MCF 10A (cell line): ENCODE measurements at regions not wholly inside any gene's neighbourhood (a gene's known extent, or its start where the extent isn't known, plus 50 kb on each side); places are given as distances from the start of the nearest gene placed in this dataset.
A peak's percentile ranks its signal among the peaks of the same experiment; 100 is the strongest.

Experiments used
- BruUV-seq: library from RNA; stranded (reverse); fragments of 400-500 nt; replicated peaks from 2 replicates; lab custom pipeline; 2021; lab: Mats Ljungman, UMichigan
- CTCF ChIA-PET: fragments of 300-600 bp; sonication (Branson Sonifier 250); formaldehyde crosslinking; extraction: SDS; loops from one replicate; lab custom pipeline; 2021; ENCODE audit warnings: antibody characterized with exemption, inconsistent platforms; lab: Yijun Ruan, JAX
- POLR2A ChIA-PET: fragments of 300-600, 350-650 bp; sonication (Branson Sonifier 250); formaldehyde crosslinking; extraction: SDS; loops from one replicate; lab custom pipeline; 2020; ENCODE audit warnings: antibody characterized with exemption, inconsistent platforms; lab: Yijun Ruan, JAX
- DNase-seq: peaks from one replicate; pipeline ENCODE4 v3.0.0-alpha.2; 2018; ENCODE audit not compliant: unreplicated experiment
- H3K27ac Mint-ChIP-seq: one replicate; pipeline ENCODE4 v1.8.0; 2022; ENCODE audit warnings: mild to moderate bottlenecking, low read depth, mixed read lengths; ENCODE audit not compliant: unreplicated experiment
- H3K27me3 Mint-ChIP-seq: one replicate; pipeline ENCODE4 v1.8.0; 2022; ENCODE audit warnings: mixed read lengths; ENCODE audit not compliant: insufficient read depth, unreplicated experiment
- H3K36me3 Mint-ChIP-seq: one replicate; pipeline ENCODE4 v1.8.0; 2022; ENCODE audit warnings: mild to moderate bottlenecking, moderate library complexity, mixed read lengths; ENCODE audit not compliant: insufficient read depth, unreplicated experiment
- H3K4me1 Mint-ChIP-seq: one replicate; pipeline ENCODE4 v1.8.0; 2022; ENCODE audit warnings: mixed read lengths; ENCODE audit not compliant: insufficient read depth, unreplicated experiment
- H3K4me3 Mint-ChIP-seq: one replicate; pipeline ENCODE4 v1.8.0; 2022; ENCODE audit warnings: mild to moderate bottlenecking, moderate library complexity, mixed read lengths; ENCODE audit not compliant: unreplicated experiment
- H3K9me3 Mint-ChIP-seq: one replicate; pipeline ENCODE4 v1.8.0; 2022; ENCODE audit warnings: mixed read lengths; ENCODE audit not compliant: unreplicated experiment
- intact Hi-C: fragments of 100-400 bp; cut with micrococcal nuclease; formaldehyde crosslinking; loops from 2 replicates; pipeline ENCODE4 v1.14.1; 2022
- TF ChIP-seq, protein P1 (sequence below): fragments of 200-600 bp; IDR thresholded peaks from one replicate; pipeline ENCODE4 v1.8.0; 2022; ENCODE audit warnings: antibody characterized with exemption, mild to moderate bottlenecking; ENCODE audit not compliant: unreplicated experiment

DNA sequence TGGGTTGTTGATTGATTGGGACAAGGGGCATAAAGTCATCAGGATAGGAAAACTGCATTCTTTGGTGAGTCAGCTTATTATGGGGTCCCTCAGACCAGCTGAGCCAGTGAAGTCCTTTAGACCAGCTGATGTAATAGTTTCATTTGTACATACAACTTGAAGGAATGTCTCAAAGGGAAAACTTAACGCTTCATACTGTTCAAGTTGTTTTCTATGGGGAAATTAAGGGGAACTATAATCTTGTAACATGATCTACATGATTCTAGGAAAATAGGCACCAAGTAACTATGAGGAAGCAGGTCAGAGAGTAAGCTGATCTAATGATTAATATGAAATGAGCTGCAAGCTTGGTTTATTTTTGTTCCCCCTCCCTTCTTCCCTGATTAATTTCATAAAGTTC is 175.1 kb upstream of the GRID2 start:
- TF ChIP-seq, protein P1, sequence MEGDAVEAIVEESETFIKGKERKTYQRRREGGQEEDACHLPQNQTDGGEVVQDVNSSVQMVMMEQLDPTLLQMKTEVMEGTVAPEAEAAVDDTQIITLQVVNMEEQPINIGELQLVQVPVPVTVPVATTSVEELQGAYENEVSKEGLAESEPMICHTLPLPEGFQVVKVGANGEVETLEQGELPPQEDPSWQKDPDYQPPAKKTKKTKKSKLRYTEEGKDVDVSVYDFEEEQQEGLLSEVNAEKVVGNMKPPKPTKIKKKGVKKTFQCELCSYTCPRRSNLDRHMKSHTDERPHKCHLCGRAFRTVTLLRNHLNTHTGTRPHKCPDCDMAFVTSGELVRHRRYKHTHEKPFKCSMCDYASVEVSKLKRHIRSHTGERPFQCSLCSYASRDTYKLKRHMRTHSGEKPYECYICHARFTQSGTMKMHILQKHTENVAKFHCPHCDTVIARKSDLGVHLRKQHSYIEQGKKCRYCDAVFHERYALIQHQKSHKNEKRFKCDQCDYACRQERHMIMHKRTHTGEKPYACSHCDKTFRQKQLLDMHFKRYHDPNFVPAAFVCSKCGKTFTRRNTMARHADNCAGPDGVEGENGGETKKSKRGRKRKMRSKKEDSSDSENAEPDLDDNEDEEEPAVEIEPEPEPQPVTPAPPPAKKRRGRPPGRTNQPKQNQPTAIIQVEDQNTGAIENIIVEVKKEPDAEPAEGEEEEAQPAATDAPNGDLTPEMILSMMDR = no peak
- POLR2A ChIA-PET = interaction anchor here (0.7 kb wide), 1 partner anchor 1681 kb away, joined by 3 read pairs; no protein-coding TSS in a partner anchor
- no TSS peak for BruUV-seq
- H3K27ac Mint-ChIP-seq = no peak overlapping the region
- H3K9me3 Mint-ChIP-seq = peaks cover 8% of the 10 kb centered on the region
- no peak for DNase-seq
- no peaks in the 10 kb centered on the region for H3K4me1 Mint-ChIP-seq
- intact Hi-C loops = no loop called here
- no peak overlapping the region for H3K4me3 Mint-ChIP-seq
- no peaks in the 10 kb centered on the region for H3K36me3 Mint-ChIP-seq
- no peaks in the 10 kb centered on the region for H3K27me3 Mint-ChIP-seq
- CTCF ChIA-PET = interaction anchor here (0.6 kb wide), 1 partner anchor 37 kb away, joined by 3 read pairs; no protein-coding TSS in a partner anchor

DNA sequence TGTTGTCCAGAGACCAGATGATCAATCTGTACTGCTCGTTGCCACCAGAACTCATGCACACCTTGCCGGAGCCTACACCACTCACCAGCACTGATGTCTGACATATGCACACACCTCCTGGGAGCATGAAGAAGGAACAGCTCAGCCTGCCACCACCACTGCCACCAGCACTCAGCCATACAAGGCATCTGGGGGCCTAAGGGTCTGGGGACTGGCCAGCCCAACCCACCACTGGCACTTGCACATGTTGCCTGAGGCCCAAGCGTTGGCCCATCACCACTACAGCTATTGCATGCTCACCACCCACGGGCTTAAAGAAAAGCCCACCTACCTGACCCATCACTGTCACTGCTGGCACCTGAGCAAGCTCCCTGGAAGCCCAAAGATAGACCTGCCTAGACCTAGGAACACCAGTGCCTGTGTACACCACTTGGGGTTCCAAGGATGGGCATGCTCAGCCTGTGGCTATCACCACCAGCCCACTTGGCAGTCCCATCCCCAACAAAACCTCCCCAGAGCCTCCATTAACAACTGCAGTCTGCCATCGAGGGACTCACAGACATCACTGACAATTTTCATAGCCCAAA is 174.3 kb upstream of the GRID2 start:
- Mint-ChIP-seq H3K4me3 (no peak overlapping the region), H3K27me3 (no peaks in the 10 kb centered on the region), H3K9me3 (peaks cover 8% of the 10 kb centered on the region), H3K36me3 (no peaks in the 10 kb centered on the region), H3K4me1 (no peaks in the 10 kb centered on the region), H3K27ac (no peak overlapping the region)
- TF ChIP-seq, protein P1 = no peak
- BruUV-seq = no TSS peak
- POLR2A ChIA-PET = no interaction called here
- intact Hi-C loops = no loop called here
- DNase-seq = no peak
- CTCF ChIA-PET = no interaction called here

DNA sequence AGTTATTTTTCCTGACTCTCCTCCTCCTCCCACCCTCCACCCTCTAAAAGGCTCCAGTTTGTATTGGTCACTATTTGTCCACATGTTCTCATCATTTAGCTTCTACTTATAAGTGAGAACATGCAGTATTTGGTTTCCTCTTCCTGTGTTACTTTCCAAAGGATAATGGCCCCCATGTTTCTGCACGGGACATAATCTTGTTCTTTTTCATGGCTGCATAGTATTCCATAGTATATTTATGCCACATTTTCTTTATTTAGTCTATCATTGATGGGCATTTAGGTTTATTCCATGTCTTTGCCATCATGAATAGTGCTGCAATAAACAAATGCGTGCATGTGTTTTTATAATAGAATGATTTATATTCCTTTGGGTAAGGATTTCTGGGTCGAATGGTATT is 167.3 kb upstream of the GRID2 start:
- Mint-ChIP-seq H3K27me3 (no peaks in the 10 kb centered on the region), H3K27ac (no peak overlapping the region), H3K4me1 (no peaks in the 10 kb centered on the region), H3K4me3 (no peak overlapping the region), H3K36me3 (no peaks in the 10 kb centered on the region), H3K9me3 (peaks cover 8% of the 10 kb centered on the region)
- DNase-seq = no peak
- CTCF ChIA-PET = no interaction called here
- no TSS peak for BruUV-seq
- TF ChIP-seq, protein P1 = no peak
- POLR2A ChIA-PET = no interaction called here
- intact Hi-C loops = no loop called here

DNA sequence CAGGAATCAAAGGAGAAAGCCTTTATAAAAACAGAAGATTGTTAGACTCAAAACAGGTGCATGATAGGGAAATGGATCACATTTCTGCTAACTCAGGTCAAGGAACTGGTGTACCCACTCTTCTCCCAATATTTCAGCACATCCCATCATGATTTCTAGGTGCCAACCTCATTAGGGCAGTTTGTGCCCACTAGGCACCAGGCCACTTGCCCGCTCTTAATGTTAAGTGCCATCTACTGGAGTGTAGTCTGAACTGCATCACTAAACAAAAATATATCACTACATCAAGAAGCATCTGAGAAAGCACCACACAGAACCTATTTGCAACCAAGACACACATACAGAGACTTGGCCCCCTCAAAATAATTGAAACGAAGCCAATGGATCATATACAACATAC is 140.4 kb upstream of the GRID2 start:
- no peak overlapping the region for H3K4me3 Mint-ChIP-seq
- ChIA-PET CTCF (interaction anchor here (0.9 kb wide), 1 partner anchor 1050 kb away, joined by 3 read pairs; no protein-coding TSS in a partner anchor), POLR2A (no interaction called here)
- no TSS peak for BruUV-seq
- H3K4me1 Mint-ChIP-seq = no peaks in the 10 kb centered on the region
- H3K27ac Mint-ChIP-seq = no peak overlapping the region
- intact Hi-C loops = loop anchor here (10.0 kb wide), 1 partner anchor 1049 kb away; no protein-coding TSS in a partner anchor
- no peaks in the 10 kb centered on the region for H3K36me3 Mint-ChIP-seq
- TF ChIP-seq, protein P1 = peak; percentile 12
- DNase-seq = peak; percentile 27
- peaks cover 17% of the 10 kb centered on the region for H3K9me3 Mint-ChIP-seq
- no peaks in the 10 kb centered on the region for H3K27me3 Mint-ChIP-seq
